ENCODE measurements at regions not wholly inside any gene's neighbourhood (a gene's known extent, or its start where the extent isn't known, plus 50 kb on each side); places are given as distances from the start of the nearest gene placed in this dataset.

GRCh38 chr20:1825938-1826445, 69.2 kb upstream of the SIRPA start:
- Histone ChIP-seq H3K4me2 (ENCODE audit: control insufficient read depth, extremely low read depth, insufficient read depth, low read depth, low read length) (no peak overlapping the region), H3K27ac (ENCODE audit: control insufficient read depth, insufficient read depth, low read length) (no peak overlapping the region), H3K36me3 (ENCODE audit: control insufficient read depth in 2 of 2, extremely low read depth in 1 of 2, insufficient read depth in 2 of 2, low read length in 2 of 2) (no peaks in the 10 kb centered on the region), H3K4me1 (ENCODE audit: control insufficient read depth, extremely low read depth, insufficient read depth, low read length) (peaks cover 40% of the 10 kb centered on the region), H3K9me3 (ENCODE audit: control insufficient read depth, low read depth, low read length) (no peaks in the 10 kb centered on the region), H3K27me3 (ENCODE audit: control insufficient read depth, extremely low read depth, insufficient read depth, low read length) (no peaks in the 10 kb centered on the region), H3K79me2 (ENCODE audit: control insufficient read depth, insufficient read depth, low read length) (no peaks in the 10 kb centered on the region), H3K9me1 (ENCODE audit: control insufficient read depth, extremely low read depth, insufficient read depth, low read length) (no peaks in the 10 kb centered on the region), H3K9ac (ENCODE audit: control insufficient read depth, extremely low read depth, insufficient read depth, low read length) (no peak overlapping the region), H2AFZ (ENCODE audit: control insufficient read depth, low read length) (no peak overlapping the region), H3K4me3 (ENCODE audit: control insufficient read depth in 2 of 3, extremely low read depth in 1 of 3, insufficient read depth in 2 of 3, low read depth in 1 of 3, low read length in 3 of 3) (no peak overlapping the region), H4K20me1 (ENCODE audit: control insufficient read depth, extremely low read depth, insufficient read depth, low read length) (no peaks in the 10 kb centered on the region)
- FAIRE-seq = no peak
- TF ChIP-seq CTCF (optimal IDR thresholded peaks at IDR 0.05 in 1 of 3, IDR thresholded peaks at IDR 0.05 in 1 of 3, conservative IDR thresholded peaks at IDR 0.05 in 1 of 3; ENCODE audit: extremely low read depth in 1 of 3, insufficient read depth in 2 of 3, low read length in 3 of 3) = peak in 1 of 3 experiments; percentile 41
- no peak for TF ChIP-seq EZH2 (IDR thresholded peaks at IDR 0.05; ENCODE audit: low read length)
- dilution Hi-C loops (cut with MboI; ENCODE audit: extremely low pct_ligation_motif_present, low sequenced_read_pairs) = no loop called here
- DNase-seq (ENCODE audit: low read depth, low spot score) = no peak

- Histone ChIP-seq H3K79me2 (ENCODE audit: control insufficient read depth, insufficient read depth, low read length) (no peaks in the 10 kb centered on the region), H4K20me1 (ENCODE audit: control insufficient read depth, extremely low read depth, insufficient read depth, low read length) (no peaks in the 10 kb centered on the region), H3K27ac (ENCODE audit: control insufficient read depth, insufficient read depth, low read length) (no peak overlapping the region), H3K4me1 (ENCODE audit: control insufficient read depth, extremely low read depth, insufficient read depth, low read length) (peaks cover 41% of the 10 kb centered on the region), H3K4me3 (ENCODE audit: control insufficient read depth in 2 of 3, extremely low read depth in 1 of 3, insufficient read depth in 2 of 3, low read depth in 1 of 3, low read length in 3 of 3) (no peak overlapping the region), H3K9me3 (ENCODE audit: control insufficient read depth, low read depth, low read length) (no peaks in the 10 kb centered on the region), H2AFZ (ENCODE audit: control insufficient read depth, low read length) (no peak overlapping the region), H3K36me3 (ENCODE audit: control insufficient read depth in 2 of 2, extremely low read depth in 1 of 2, insufficient read depth in 2 of 2, low read length in 2 of 2) (no peaks in the 10 kb centered on the region), H3K27me3 (ENCODE audit: control insufficient read depth, extremely low read depth, insufficient read depth, low read length) (no peaks in the 10 kb centered on the region), H3K4me2 (ENCODE audit: control insufficient read depth, extremely low read depth, insufficient read depth, low read depth, low read length) (no peak overlapping the region), H3K9me1 (ENCODE audit: control insufficient read depth, extremely low read depth, insufficient read depth, low read length) (no peaks in the 10 kb centered on the region), H3K9ac (ENCODE audit: control insufficient read depth, extremely low read depth, insufficient read depth, low read length) (no peak overlapping the region)
- dilution Hi-C loops (cut with MboI; ENCODE audit: extremely low pct_ligation_motif_present, low sequenced_read_pairs) = no loop called here
- TF ChIP-seq EZH2 (IDR thresholded peaks at IDR 0.05; ENCODE audit: low read length) (no peak), CTCF (optimal IDR thresholded peaks at IDR 0.05 in 1 of 3, IDR thresholded peaks at IDR 0.05 in 1 of 3, conservative IDR thresholded peaks at IDR 0.05 in 1 of 3; ENCODE audit: extremely low read depth in 1 of 3, insufficient read depth in 2 of 3, low read length in 3 of 3) (no peak)
- FAIRE-seq = no peak
- no peak for DNase-seq (ENCODE audit: low read depth, low spot score)
Observed at GRCh38 chr20:1825507-1825906, 69.7 kb upstream of the SIRPA start.
